HG03135 (cell line): ENCODE measurements at regions not wholly inside any gene's neighbourhood (a gene's known extent, or its start where the extent isn't known, plus 50 kb on each side); places are given as distances from the start of the nearest gene placed in this dataset.

Experiments
- ATAC-seq: cut with Tn5 transposase; IDR thresholded peaks from one replicate; pipeline ENCODE4 v1.9.1; 2021; ENCODE audit warnings: mild to moderate bottlenecking, moderate library complexity; ENCODE audit not compliant: unreplicated experiment

DNA sequence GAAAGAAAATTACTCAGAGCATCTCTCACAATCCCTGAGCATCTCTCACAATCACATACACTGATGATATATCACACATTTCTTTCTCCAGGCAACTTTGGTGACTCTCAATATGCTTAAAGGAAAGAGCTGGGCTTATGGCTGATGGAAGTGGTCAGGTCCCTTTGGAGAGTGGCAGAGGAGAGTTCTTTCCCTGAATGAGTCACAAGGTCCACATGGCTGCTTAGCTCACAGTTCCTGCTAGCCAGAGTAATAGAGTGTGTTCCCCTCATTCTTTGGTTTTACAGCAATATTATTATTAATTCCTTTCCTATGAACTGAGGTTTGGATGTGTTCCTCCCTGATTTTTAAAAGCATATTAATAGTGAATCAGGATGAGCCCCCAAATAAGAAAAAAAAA is 287.4 kb downstream of the C7orf25 start:
- ATAC-seq: no peak

DNA sequence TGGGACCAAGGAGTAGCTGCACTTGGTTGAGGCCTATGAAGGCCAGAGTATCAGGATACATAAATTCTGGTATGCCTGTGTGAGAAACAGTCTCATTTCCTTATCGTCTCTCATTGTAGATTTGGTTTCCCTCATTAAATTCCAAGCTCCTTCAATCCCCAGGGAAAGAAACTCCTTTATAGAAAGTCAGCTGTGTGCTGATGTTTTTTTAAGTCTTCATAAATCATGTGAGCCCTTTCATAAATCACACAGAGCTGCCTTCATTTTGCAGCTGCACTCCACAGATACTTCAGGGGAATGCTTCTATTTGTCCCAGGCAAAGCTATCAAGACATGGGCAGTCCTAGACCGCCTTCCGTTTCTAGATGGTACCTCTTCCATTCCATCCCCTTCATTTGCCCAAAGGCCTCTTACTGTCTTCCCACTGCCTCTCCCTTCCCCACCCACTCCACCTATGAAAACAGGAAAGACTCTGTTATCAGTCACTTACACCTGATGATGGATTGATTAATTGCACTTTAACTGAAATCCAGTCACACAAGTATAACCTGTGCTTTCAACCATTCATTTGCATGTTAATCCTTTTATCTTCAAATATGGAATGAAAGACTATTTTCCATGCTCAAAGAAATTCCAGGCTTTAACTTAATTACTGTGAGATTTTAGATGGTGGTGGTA is 290.2 kb downstream of the C7orf25 start:
- no peak for ATAC-seq

DNA sequence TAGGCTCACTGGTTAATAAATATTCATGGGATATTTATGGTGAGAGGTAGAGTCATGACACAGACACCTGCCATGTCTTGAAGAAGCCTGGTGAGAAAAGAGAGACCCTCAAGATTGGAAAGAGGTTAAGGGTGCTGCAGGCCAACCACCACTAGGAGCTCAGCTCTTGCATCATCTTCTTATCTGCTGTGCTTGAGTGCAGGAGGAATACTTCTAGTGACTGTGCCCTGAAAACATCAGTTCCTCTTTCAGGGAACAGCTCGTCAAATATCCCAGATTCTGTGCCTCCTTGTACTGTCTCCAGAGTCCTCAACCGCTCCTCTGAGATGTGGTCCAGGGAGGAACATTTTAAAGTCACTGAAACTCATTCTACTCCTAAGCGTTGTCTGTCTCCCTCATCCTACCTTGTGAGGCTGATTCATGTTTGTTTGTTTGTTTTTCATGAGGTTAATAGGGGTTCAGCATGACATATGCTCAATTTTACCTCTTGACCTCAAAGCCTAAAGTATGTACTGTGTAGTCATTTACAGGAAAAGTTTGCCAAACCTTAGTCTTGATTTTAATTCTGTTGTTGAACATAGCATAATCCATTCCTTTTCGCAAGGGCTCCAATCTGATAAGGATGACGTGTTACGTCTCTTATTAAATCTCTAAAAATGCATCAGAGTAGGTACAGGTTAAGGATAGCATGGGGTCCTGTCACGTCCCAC is 293.1 kb downstream of the C7orf25 start:
- ATAC-seq: no peak

DNA sequence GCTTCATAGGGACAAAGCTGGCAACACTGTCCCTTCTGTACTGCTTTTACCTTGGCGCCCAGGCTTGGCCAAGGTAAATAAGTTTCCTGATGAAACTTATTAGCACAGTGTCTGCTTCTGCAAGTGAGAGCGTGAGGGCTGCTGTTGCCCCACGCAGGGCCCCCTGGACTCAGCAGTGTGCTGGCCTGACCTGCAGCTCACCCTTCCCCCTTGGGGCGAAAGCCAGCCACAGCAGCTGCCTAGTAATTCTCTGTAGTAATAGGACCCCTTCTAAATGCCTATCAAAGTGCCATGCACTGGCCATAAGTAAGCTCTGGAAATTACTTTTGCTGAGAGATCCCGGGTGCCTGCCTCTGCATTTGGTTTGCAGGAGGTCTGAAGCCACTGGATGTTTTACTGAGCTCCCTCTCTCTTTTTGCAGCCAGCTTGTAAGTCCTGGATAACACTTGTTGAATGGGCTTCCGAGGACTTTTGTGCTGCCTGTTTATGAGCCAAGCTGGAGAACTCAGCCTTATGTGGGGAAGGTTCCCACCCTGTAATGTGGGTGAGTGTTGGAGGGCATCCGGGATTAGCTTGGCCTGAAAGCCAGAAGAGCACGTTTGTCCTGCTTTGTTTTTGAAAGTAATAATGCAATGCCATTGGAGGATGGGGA is 293.9 kb downstream of the C7orf25 start:
- ATAC-seq: no peak

DNA sequence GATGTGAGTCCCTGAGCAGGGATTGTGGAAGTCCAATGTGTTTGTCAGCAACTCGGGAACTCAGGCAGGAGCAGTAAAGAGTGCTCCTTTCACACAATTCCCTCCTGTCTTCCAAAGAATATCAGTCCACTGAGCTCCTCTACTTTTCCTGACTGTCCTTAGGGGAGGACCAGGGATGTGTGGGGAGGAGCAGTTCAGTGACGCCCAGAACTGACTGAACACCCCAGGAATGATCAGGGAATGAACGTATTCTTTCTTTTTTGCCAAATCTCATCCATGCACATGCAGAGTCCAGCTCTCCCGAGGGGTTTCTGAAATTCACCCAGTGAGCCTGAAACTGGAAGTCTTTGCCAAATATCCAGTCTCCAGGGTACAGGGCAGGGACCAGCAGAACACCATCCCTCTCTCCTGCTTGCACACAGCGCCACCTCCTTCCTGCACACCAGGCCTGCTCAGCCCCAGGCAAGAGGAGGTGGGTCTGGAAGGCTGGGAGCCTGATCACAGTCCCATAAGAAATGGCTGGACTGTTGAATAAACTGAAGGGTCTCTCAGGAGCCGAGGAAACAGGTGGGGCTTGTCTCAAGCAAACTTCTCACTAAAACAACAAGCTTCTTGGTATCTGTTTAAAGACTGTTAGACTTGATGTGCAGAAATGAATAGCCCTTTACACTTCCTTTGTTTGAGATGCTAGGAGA is 294.7 kb downstream of the C7orf25 start:
- no peak for ATAC-seq

DNA sequence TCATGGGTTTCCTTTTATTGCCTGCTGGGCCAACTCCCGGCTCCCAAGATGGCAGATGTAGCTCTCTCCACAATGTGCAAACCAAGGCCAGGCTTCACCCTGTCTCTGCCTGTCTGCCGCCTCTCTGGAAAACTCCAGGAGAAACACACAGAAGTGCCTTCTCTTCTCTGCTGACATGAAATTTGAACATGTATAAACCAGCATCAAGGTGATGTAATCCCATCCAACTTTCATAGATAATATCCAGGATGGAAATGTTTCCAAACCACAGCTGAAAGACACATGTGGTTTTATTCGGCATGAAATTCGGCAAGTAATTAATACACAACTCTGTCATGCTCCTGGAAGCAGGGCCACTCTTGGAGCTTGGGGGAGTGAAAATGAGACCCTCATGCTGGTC is 297.2 kb downstream of the C7orf25 start:
- ATAC-seq: no peak

DNA sequence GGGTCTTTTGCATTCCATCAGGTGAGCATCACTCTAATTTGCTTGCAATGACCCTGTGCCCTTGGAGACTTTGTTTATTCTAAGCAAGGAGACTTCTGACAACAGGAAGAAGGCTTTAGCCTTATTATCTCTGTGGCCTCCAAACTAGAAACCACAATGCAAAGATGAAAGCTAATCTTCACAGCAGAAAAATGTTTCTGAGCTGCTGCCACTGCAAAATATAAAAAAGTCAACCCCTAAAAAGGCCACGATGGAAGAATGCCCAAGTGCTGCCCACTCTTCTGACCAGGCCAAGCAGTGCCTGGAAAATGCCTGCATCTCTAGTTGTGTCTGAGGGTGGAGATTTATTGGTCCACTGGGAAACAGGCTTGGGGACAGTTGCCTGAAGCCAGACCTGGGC is 299.9 kb downstream of the C7orf25 start:
- ATAC-seq: no peak

DNA sequence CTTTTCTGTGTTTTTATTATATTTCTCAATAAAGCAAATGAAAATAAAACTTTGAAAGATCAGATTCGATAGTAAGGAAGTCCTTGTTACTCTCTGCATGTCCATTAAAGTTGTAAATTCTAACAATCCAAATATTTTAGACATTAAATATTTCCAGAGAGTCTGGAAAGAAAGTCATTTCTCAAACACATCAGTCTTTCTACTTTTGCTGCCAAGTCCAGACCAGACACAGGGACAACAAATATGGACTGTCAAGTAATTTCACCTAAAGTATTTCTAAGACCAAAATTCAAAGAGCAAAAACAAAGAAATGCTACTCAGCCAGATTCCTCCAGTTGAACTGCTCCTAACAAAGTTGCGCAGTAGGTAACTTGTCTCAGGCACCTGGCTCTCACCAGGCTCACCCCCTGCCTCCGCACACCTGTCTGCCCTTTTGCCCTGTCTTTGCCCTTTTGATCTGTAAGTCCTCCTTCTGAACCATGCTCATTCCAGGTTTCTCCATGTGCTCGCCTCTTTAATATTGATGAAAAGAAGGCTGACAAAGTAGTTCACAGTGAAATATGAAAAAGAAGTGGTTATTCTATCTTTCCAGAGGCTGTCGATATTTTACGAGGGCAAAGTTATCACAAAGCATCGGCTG is 300.5 kb downstream of the C7orf25 start:
- no peak for ATAC-seq

DNA sequence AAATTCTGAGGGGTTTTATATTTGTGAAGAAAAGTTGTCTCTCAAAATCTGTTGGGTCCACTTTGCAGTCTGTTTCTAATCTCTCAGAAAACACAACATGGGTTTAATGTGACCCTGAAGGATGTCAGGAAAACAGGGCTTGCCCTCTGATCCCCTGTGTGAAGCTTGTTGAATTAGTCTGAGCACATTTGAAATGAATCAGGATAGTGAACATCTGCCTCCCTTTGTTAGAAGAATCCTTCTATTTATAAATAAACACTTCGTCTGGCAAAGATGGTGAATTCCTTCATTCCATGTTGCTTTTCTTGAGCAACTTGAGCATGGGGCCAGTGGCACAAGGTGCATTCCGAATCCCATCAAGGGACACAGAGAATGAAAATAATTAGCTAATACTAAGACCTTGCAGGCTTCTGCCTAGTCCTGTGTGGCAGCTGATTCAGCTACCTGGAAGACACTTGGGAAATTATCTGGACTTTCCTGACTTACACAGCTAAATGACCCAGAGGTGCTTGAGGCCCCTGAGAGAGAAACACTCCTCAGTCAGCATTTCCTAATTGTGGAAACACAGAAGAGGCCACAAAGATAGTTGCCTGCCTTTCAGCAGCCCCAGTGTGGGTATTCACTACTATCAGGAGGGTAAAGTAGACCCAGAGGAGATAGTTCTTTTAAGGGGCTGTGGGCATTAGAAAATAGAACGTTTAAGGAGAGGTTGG is 305.5 kb downstream of the C7orf25 start:
- ATAC-seq: no peak

DNA sequence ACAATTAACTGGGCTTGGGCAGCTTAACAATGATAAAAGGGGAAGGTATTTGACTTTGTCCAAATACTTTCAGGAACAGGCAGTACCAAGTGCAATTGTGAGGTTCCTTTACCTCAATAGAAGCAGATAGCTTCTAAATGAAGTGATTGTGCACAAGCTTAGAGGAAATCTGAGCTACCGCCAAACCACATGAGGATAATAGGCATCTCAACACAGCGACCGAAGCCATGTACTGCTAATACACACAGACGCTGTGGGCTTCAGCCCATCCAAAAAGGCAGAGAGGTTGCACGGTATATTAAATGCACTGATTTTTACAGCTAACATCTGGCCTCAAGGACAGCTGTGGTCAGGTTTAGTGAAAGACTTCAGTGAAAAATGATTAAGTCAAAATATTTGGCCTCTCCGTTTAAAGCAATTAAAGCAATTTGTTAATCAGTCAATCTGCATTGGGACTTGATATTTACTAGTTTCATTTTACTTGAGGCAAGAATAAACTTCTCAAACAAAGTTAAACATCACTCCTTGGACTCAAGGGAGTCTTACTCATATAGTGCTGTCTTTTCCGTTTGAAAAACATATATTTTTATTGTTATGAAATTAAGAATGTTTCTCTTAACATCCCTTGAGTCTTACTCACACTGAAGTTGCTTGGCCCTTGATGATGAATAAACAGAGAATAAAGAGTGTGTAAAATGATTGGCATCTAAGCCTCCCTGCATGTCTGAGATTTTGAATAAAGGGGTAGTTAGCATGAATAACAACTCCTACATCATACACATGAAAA is 306.3 kb downstream of the C7orf25 start:
- ATAC-seq: no peak

DNA sequence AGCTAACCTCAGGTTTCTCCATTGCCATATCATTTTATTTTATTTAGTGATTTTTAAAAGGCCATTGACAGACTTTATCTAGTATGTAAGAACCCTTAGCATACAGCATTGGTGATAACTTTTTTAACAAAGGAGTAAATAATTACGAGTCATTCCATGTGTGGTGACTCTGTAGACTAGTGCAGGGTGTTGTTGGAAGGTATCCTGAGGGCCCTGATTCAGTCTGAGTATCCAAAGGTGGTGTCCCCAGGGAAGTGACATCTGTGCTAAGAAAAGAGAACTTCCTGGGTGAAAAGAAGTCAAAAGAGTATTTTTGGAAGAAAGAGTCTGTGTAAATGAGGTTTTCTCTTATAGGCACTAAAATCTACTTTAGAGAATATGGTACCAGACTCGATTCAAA is 308.4 kb downstream of the C7orf25 start:
- ATAC-seq: no peak

DNA sequence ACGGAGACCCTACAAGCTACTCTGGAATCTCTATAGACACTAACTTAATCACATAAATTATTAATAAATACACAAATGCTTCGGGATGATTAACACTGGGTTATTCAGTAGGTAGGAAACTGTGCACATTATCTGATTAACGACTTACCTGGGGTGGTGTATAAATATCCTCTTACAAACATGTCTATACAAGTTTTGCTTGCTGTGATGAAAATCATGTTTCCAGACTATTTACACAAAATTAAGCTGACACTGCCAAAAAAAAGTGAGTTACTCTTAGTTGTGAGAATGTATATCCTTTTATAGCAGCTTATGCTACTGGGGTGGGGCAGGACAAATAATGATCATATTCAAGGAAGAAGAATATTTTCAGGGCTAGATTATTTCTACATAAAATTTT is 314.6 kb downstream of the C7orf25 start:
- ATAC-seq: no peak

DNA sequence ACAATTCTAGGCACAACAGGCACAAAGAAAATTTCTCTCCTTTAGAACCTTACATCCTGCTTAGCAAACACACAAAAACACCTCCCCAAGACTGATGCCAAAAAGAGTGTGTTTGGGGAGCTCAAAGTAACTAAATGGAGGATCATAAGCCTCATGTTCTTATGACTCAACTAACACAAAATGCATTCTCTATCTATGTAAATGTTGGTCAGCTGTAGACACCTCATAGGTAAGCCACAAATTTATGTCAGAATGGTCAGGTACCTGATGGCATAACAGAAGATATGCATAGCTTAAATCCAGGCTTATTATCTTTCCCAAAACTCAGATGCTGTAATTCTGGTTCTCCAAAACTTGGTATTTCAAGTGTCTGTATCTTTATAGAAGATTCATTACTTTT is 315.1 kb downstream of the C7orf25 start:
- ATAC-seq: no peak

DNA sequence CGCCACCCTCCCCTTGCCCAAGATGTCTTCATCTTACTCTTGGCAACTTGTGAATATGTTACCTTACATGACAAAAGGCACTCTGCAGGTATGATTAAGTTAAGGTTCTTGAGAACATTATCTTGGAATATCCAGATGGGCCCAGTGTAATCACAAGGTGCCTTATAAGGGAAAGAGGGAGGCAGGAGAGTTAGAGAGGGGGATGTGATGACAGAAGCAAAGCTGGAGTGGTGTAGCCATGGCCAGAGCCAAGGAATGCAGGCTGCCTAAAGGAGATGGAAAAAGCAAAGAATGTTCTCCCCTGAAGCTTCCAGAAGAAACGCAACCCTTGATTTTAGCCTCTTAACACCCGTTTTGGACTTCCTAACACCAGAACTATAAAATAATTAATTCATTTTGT is 318.0 kb downstream of the C7orf25 start:
- ATAC-seq: no peak

DNA sequence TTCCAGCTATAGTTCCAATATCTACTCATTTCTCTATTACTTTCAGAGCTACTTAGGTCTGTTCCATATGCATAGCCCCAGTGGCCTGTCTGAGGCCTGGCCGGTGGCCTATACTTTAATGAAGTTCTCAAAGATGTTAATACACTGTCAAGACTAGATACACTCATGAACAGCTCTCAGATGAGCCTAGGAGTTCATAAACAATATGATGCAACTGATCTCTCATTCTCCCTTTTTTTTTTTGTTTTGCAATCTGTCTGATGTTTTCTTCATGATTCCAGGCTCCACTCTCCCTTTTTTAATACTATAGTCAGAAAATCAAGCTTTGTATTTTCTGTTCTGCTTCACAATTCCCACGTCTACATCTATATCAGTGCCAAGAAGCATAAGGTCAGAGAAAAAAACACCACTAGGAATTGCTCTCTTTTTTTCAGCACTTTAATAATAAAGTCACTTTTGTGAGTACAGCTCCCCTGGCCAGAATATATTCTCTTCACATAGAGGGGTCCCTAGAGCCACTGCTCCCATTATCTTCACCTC is 321.0 kb downstream of the C7orf25 start:
- no peak for ATAC-seq

DNA sequence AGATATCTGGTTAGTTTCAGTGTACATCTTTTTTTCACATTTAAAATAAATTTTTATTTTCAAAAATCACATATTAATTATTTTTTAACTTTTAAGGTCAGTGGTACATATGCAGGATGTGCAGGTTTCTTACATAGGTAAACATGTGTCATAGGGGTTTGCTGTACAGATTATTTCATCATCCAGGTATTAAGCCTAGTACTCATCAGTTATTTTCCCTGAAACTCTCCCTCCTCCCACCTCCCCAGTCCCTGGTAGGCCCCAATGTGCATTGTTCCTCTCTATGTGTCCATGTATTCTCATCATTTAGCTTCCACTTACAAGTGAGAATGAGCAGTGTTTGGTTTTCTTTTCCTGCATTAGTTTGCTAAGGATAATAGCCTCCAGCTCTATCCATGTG is 323.0 kb downstream of the C7orf25 start:
- no peak for ATAC-seq

DNA sequence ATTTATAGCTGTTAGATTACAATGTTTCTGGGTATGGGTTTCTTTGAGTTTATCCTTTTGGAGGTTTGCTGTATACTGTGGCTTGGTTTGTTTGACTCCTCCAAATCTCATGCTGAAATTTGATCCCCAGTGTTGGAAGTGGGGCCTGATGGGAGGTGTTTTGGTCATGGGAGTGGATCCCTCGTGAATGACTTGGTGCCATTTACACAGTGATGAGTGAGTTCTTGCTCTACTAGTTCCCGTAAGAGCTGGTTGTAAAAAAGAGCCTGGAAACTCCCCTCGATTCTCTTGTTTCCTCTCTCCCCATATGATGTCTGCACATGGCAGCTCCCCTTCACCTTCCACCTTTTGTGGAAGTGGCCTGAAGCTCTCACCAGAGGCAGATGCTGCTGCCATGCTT is 324.1 kb downstream of the C7orf25 start:
- ATAC-seq: no peak

DNA sequence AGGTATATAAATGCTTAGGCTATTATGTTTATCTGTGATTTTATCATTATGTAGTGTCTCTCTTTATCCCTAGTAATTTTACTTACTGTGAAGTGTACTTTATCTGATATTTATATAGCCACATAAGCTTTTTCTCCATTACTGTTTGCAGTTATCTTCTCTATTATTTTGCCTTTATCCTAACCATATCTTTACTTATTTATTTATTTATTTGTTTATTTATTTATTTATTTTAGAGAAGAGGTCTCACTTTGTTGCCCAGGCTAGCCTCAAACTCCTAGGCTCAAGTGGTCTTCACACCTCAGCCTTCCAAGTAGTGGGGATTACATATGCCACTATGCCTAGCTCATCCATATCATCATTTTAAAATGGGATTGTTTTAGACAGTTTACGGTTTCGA is 331.8 kb downstream of the C7orf25 start:
- no peak for ATAC-seq

DNA sequence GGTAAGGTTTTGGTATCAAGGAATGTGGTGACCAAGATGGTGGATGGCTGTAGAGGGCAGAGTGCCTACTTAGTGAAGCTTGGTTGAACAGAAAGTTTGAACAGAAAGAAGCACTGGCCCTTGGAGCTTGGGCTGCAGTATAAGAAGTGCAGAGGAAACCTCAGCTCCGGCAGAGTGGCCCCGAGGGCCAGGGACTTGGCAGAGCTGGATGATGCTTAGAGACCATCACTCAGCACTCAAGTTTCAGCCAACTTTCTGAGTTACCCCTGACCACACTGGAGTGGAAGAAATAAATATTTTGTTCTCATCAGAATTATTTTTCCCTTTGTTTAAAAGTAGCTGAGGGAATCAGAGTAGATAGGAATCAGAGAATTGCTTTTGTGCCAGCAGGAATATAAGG is 336.7 kb downstream of the C7orf25 start:
- ATAC-seq: no peak

DNA sequence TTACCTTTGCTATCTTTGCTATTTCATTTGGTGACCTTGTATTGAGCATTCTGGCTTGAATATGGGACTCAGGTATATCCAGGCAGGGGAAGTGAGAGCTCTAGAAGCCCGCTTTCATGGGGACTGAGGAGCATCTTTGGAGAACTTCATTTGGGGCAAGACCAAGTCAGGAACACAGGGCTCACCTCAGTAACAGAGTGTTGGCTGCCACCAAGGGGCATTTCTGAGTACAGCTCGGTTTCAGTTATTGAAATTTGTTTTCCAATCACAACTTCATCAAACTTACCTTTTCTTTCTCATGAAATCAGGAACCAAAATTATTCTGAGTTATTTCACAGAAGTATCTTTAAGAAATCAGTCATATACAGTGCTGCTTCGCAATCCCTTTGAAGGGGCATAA is 337.2 kb downstream of the C7orf25 start:
- ATAC-seq: no peak
